ENCODE measurements at regions not wholly inside any gene's neighbourhood (a gene's known extent, or its start where the extent isn't known, plus 50 kb on each side); places are given as distances from the start of the nearest gene placed in this dataset.

DNA sequence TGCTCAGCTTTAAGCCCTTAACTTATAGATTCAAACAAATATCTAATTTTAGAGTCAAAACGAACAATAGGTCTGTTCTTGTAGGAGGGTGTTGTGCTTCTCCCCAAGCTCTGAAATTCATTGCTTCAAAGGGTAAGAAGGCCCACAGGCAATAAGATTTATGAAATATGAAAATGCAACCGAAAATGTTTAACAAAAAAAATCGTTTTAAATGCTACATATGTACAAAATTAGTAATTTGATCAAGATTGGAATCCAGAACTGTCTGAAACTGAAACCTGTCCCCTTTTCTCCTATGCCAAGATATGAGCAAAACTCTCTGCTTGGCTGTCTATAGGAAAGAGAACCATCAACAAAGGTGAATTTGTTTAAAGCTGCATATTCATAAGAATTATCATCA is 534.3 kb downstream of the PLPP3 start:
- TF ChIP-seq, protein P1, sequence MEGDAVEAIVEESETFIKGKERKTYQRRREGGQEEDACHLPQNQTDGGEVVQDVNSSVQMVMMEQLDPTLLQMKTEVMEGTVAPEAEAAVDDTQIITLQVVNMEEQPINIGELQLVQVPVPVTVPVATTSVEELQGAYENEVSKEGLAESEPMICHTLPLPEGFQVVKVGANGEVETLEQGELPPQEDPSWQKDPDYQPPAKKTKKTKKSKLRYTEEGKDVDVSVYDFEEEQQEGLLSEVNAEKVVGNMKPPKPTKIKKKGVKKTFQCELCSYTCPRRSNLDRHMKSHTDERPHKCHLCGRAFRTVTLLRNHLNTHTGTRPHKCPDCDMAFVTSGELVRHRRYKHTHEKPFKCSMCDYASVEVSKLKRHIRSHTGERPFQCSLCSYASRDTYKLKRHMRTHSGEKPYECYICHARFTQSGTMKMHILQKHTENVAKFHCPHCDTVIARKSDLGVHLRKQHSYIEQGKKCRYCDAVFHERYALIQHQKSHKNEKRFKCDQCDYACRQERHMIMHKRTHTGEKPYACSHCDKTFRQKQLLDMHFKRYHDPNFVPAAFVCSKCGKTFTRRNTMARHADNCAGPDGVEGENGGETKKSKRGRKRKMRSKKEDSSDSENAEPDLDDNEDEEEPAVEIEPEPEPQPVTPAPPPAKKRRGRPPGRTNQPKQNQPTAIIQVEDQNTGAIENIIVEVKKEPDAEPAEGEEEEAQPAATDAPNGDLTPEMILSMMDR (IDR thresholded peaks at IDR 0.05), result no peak
- TF ChIP-seq POLR2A (IDR thresholded peaks at IDR 0.05) (no peak), POLR2AphosphoS5 (IDR thresholded peaks at IDR 0.05) (no peak)

Data from prostate gland (tissue), 2 donors.